Mammary epithelial cell (primary cell): ENCODE measurements at regions not wholly inside any gene's neighbourhood (a gene's known extent, or its start where the extent isn't known, plus 50 kb on each side); places are given as distances from the start of the nearest gene placed in this dataset.

Source experiments
- EZH2 ChIP-seq: IDR thresholded peaks from 2 replicates; pipeline ENCODE4 v1.6.1; 2012; ENCODE audit warnings: low read length, inconsistent platforms, borderline replicate concordance
- TF ChIP-seq, protein P1 (sequence below), 2 donors: IDR thresholded peaks in 1 of 2; conservative IDR thresholded peaks in 1 of 2; 2 replicates each; pipeline ENCODE4 v1.5.1; 2011 to 2012; ENCODE audit warnings: inconsistent platforms in 2 of 2, low read length in 2 of 2, mild to moderate bottlenecking in 2 of 2, control low read depth in 1 of 2, low read depth in 1 of 2; ENCODE audit not compliant: insufficient read depth in 1 of 2; ENCODE audit errors: extremely low read depth in 1 of 2

DNA sequence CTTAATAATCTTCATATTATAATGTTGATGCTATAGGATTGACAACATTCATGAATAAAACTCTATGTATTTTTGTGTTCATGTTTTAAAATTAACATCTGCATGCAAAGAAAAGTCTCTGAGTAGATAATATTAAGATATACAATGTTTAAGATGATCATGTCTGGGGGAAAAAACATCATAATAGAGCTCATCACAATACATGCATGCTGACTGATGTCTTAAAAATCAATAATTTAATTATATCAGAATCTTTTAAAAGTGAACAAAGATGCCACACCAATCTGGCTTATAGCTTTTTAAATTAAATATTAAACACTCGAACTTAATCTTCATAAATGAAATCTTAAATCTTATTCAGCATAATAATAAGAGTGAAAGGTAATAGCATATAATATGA is 933.9 kb upstream of the MIR17HG start:
- TF ChIP-seq, protein P1, sequence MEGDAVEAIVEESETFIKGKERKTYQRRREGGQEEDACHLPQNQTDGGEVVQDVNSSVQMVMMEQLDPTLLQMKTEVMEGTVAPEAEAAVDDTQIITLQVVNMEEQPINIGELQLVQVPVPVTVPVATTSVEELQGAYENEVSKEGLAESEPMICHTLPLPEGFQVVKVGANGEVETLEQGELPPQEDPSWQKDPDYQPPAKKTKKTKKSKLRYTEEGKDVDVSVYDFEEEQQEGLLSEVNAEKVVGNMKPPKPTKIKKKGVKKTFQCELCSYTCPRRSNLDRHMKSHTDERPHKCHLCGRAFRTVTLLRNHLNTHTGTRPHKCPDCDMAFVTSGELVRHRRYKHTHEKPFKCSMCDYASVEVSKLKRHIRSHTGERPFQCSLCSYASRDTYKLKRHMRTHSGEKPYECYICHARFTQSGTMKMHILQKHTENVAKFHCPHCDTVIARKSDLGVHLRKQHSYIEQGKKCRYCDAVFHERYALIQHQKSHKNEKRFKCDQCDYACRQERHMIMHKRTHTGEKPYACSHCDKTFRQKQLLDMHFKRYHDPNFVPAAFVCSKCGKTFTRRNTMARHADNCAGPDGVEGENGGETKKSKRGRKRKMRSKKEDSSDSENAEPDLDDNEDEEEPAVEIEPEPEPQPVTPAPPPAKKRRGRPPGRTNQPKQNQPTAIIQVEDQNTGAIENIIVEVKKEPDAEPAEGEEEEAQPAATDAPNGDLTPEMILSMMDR (conservative IDR thresholded peaks at IDR 0.05 in 1 of 2, IDR thresholded peaks at IDR 0.05 in 1 of 2; ENCODE audit: extremely low read depth in 1 of 2, insufficient read depth in 1 of 2, low read depth in 1 of 2, low read length in 2 of 2): no peak
- no peak for TF ChIP-seq EZH2
